T47D (cell line): ENCODE measurements at regions not wholly inside any gene's neighbourhood (a gene's known extent, or its start where the extent isn't known, plus 50 kb on each side); places are given as distances from the start of the nearest gene placed in this dataset.
"Not testable (repeated sequence)": the region's sequence is repeated elsewhere in the genome, so short reads cannot be mapped to it uniquely, and the experiment has no call there.

ENCODE experiments used
- DNase-seq, 2 experiments: peaks; one replicate each; pipeline versions ENCODE4 v3.0.0 to v3.0.0-alpha.2; 2011 to 2012; ENCODE audit warnings: low read depth in 1 of 2, low spot score in 1 of 2
- JUND ChIP-seq: IDR thresholded peaks from 2 replicates; pipeline ENCODE4 v1.6.1; 2012; ENCODE audit warnings: low read depth
- in situ Hi-C: cut with HindIII; loops from 2 replicates; pipeline ENCODE4 v1.10.0; 2016; ENCODE audit warnings: low sequenced_read_pairs, low pct_unique_long_range_greater_than_20kb

DNA sequence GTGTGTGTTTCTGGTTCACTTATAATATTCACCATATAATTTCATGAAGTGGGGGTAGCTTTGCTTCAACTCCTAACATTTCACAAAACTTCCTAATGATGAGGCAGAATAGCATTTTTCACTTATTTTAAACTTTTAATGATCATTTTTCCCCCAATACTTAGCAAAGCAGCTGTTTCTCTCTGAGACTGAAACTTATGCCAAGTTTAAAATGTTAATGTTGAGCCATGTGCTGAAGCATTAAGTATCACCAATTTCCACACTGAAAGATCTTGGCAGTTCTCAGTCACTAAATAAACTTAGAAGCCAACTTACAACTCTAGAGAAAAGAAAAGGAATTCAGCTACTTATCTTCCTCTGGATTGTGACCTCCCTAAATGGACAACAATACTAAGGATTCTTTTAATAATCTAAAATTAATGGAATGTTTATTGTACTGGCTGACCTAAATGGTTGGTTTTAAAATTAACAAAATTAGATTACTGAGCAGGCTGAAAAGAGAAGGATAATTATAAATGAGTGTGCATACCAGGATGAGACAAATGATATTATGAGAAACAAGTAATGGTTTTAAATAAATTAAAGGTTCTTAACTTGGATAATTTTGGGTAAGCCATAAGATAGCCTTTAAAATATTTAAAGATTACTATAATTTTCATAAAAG is 1429.4 kb upstream of the ADGRL3 start:
- no peak for DNase-seq
- in situ Hi-C loops: no loop called here
- no peak for TF ChIP-seq JUND

DNA sequence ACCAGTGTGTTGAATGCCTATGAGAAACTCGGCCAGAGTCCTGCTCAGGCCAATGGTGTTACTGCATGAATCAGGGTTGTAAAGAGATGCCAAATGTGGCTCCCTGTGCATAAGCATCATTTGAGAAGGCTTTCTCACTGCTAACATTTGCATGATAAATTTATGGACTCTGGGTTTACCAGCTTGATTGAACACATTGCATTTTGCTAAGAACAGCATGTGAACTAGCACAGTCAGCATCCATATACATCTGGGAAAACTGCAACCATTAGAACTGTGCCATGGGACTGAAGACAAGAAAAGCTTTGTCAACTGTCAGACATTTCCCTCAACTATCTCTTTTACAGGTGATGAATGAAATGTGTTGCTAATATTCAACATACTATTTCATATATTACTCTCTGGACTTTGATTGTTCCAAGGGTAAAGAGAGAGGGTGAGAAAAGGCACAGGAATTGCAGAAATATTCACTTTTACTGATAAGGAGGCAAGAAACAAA is 1427.4 kb upstream of the ADGRL3 start:
- TF ChIP-seq JUND: no peak
- in situ Hi-C loops: no loop called here
- no peak for DNase-seq

DNA sequence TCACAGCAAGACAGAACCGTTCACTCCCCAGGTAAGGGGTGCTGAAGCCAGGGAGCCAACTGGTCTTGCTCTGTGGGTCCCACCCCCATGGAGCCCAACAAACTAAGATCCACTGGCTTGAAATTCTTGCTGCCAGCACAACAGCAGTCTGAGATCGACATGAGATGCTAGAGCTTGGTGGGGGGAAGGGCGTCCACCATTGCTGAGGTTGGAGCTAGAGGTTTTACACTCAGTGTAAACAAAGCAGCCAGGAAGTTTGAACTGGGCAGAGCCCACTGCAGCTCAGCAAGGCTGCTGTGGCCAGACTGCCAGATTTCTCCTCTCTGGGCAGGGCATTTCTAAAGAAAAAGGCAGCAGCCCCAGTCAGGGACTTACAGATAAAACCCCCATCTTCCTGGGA is 1419.9 kb upstream of the ADGRL3 start:
- in situ Hi-C loops, DNase-seq: not testable (repeated sequence)

DNA sequence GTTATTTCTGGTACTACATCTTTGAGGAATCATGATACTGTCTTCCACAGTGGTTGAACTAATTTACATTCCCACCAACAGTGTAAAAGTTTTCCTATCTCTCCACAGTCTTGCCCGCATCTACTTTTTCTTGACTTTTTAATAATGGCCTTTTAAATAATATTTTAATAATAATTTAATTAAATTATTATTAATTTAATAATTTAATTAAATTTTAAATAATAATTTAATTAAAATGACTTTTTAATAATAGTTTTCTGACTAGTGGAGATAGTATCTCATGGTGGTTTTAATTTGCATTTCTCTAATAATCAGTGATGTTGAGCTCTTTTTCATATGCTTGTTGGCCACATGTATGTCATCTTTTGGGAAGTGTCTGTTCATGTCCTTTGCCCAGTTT is 1395.0 kb upstream of the ADGRL3 start:
- no peak for TF ChIP-seq JUND
- in situ Hi-C loops: no loop called here
- no peak for DNase-seq

DNA sequence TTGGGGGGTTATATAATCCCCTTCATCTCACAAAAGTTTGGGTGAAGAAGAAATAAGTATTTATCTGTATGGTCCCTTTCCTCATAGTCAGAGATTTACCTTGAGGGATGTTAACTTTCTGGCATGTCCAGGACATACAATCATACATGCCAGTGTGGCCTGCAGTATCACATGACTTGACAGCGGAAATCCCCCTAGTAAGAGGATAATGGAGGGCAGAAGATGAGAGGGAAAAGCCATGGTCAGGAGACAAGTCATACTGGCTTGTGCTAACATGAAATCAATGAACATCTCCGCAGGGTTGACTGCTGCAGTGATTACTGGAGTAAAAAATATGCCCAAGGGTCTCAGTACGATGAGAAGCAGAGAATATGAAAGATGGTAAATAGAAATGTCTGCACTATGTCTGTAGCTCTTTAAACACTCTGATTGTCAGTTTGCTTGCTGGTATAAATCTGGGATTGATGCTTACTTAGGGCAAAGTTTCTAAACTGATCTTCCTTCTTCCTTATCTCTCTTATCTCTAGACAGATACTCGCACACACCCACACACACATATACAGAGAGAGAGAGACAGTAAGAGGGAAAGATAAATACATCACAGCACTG is 1385.6 kb upstream of the ADGRL3 start:
- in situ Hi-C loops: no loop called here
- DNase-seq: no peak
- TF ChIP-seq JUND: no peak

DNA sequence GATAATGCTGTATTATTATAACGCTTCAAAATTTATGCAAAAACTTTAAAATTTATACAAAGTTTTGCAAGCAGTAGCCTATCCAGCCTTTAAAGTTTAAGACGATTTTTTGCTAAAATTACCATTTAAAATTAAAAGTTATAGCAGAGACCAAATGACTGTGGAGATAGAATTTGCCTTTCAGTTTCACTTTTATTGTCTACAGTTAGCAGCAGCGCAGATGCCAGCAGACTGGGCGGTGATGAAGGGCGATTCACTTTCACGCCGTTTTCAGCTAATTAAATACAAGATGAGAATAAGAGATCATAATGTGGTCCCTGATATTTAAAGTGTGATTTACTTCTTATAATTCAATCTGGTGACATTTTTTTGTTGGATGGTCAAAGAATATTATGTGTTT is 1381.5 kb upstream of the ADGRL3 start:
- DNase-seq: peak; percentile 6 to 54
- in situ Hi-C loops: no loop called here
- TF ChIP-seq JUND: no peak

DNA sequence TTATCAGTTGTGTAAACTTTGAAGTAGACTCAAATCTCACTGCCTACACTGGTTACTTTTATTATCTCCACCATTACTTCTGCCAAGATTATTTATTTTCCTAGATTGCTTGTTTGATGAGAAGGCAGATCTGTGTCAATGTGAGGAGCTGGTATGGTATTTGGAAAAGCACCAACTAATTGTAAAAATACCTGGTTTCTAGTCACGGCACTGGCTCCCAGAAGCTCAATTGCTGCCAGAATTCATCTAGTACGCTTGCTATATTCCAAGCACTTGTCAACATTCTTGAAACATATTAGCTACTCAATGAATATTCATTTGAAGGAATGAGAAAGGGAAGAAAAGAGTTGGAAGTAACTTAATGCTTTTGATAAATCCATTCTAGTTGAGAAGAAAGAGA is 1376.8 kb upstream of the ADGRL3 start:
- in situ Hi-C loops: no loop called here
- no peak for DNase-seq
- no peak for TF ChIP-seq JUND

DNA sequence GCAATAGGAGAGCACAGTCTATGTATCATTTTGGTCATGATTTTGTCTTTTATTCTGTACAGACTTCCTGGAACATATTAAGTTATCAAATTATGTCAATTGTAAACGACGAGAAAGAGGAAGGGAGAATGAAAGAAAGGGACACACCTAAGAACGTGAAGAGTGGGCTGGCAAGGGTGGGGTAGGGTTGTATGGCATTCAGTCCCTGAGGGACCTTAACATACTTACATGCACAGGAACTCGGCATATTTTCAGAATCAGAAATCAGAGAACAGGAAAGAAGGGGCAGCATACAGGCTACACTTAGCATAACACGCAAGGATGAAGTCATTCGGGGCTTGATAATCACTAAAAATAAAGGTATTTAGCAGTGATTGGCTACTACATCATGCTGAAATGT is 1375.0 kb upstream of the ADGRL3 start:
- no peak for DNase-seq
- TF ChIP-seq JUND: no peak
- in situ Hi-C loops: no loop called here

DNA sequence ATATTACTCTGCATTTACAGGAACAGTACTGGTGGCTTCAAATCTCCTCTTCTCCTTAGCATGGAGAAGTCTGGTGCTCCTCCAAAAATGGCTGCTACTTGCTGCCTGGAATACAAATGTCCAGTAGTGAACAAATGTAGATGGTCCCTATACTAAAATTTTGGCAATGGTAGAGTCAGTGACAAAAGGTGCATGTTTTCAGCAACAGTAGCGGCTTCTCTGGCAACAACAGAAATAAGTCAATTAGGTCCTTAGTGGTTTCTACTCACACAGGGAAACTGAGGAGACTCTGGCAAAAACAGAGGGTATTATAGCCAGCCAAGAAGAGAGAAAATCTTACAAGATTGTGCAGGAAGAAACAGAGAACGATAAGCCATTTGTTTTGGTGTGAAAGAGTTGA is 1368.4 kb upstream of the ADGRL3 start:
- no peak for DNase-seq
- TF ChIP-seq JUND: no peak
- in situ Hi-C loops: no loop called here

DNA sequence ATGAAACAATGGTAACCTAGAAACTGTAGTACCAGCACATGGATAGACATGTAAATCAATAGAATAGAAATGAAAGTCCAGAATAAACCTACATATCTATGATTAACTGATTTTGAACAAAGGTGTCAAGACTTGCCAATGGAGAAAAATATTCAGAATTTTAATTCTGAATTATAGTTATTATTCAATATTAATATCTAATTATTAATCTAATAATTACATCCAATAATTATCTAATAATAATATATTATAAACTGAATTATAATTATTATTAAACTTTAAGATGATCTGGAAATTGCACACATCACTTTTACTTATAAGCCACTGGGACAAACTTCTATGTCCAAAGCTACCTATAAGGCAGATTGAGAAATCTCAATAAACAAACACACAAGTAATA is 1365.2 kb upstream of the ADGRL3 start:
- DNase-seq: no peak
- no peak for TF ChIP-seq JUND
- in situ Hi-C loops: no loop called here

DNA sequence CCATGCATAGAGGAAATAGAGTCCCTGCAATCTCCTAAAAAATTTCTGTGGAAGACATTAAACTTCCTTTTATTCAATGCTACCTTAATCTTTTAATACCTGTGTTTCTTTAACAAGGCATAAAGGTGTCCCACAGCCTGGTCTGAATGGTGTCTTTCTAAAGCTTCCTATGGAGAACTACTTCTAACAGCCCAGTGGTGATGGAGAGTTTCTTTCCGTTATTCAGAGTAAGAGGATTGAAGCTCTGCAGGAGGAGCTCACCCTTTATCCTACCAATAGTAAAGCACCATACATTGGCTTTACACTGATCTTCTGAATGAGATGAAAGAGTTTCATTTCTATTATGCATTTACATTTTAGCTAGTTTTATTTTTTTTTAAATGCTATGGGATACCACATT is 1362.4 kb upstream of the ADGRL3 start:
- in situ Hi-C loops: no loop called here
- no peak for TF ChIP-seq JUND
- no peak for DNase-seq

DNA sequence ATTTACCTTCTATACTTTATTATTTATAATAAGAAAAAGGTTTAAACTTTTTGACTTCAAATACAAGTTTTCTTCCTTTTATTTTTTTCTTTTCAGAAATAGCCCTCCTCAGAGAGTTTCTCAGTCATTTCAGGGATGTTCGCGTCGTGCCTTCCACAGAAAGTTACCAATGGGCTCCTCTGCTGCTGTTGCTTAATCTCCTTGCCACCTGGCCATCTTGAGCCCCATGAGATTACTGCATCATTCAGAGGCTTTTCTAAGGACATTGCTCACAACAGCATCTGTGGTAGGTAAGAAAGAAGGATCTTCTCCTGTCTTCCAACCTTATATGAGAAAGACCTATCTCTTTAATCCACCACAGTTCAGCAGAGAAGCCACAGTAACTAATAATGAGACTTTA is 1361.9 kb upstream of the ADGRL3 start:
- no peak for DNase-seq
- in situ Hi-C loops: no loop called here
- no peak for TF ChIP-seq JUND

DNA sequence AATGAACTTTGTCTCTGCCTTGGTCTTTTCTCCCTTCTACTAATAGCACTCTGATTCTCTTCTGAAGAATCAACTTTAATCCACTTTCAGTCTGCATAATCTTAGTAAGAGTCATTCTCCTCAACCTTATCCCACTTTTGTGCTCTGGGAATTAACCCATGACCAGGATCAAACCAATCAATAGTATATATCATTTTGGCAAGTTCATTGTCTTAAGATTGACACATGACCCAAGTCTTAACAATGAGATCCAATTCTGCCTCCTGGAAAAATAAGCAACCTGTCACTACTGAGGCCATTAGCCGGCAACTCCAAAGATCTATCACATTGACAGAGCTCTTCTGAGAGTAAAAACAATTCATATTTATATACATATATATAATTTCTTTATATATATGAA is 1358.4 kb upstream of the ADGRL3 start:
- TF ChIP-seq JUND: no peak
- in situ Hi-C loops: no loop called here
- DNase-seq: no peak

DNA sequence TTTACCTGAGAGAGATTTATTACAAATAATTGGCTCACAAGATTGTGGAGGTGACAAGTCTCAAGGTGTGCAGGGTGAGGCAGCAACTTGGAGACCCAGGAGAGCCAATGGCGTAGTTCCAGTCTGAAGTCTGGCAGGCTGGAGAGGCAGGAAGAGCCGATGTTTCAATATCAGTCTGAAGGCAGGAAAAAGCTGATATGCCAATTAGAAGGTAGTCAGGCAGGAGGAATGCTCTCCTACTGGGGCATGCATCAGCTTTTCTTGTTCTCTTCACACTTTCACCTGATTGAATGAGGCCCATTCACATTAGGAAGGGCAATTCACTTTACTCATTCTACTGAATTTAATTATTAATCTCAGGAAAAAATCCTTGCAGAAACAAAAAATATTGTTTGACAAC is 1351.7 kb upstream of the ADGRL3 start:
- no peak for TF ChIP-seq JUND
- in situ Hi-C loops: no loop called here
- no peak for DNase-seq
